Activated CD4-positive, CD25-positive, alpha-beta regulatory T cell treated with anti-CD3 and anti-CD28 coated beads, Interleukin-2, amount 50 U/mL, for 72 hours (primary cell): ENCODE measurements at regions not wholly inside any gene's neighbourhood (a gene's known extent, or its start where the extent isn't known, plus 50 kb on each side); places are given as distances from the start of the nearest gene placed in this dataset.

Source experiments
- DNase-seq: peaks from one replicate; pipeline ENCODE4 v3.0.0; 2021

DNA sequence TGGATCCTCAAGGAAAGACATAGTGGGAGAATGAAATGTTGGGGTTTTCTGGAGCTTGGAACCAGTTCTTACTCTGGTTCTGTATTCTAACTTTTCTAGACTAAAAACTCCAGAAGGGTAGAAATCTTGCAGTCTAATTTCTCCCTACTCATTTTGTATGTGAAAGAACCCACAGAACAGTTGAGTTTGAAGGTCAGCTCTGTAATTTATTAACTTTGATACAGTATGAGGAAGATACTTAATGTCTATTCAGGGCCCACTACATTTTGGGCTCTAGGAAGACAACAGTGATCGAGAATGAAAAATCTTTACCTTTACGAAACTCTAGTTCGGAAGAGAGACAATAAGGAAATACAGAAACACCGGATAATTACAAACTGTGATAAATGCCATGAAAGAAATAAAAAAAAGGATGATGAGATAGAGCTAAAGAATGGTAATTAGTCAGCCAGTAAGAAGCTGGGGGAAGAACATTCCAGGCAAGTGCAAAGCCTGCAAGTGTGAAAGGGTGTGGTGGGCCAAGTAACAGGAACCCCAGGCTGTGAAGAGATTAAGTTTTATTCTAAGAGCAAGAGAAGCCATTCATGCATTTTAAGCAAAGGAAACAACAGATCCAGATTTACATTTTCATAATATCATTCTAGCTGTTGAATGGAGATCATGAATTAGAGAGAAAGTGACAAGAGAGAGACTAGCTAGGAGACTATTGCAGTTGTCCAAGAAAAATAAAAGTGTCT, 159.9 kb upstream of the HMCN1 start:
- no peak for DNase-seq

GRCh38 chr1:185573677-185574076, 160.5 kb upstream of the HMCN1 start:
- DNase-seq: no peak

- DNase-seq: no peak
Observed at GRCh38 chr1:185573162-185573561, 161.0 kb upstream of the HMCN1 start.

DNA sequence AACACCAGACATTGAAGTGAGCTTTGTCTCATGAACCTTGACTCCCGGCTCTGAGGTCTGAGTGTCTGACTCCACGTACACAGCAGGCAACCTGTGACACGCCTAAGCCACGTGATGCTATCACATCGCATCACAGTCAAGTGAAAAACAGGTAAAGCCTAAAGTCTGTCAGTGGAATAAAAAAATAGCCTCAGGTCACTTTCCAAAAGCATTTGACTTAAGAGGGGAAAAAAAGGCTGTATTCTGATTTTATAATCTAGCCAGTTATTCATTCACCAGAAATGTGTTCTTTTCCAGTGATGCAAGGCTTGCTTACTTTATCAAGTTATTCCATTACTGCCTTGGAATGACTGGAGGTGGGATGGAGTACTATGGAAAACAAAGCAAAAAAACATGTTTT, 163.2 kb upstream of the HMCN1 start:
- DNase-seq: no peak

DNA sequence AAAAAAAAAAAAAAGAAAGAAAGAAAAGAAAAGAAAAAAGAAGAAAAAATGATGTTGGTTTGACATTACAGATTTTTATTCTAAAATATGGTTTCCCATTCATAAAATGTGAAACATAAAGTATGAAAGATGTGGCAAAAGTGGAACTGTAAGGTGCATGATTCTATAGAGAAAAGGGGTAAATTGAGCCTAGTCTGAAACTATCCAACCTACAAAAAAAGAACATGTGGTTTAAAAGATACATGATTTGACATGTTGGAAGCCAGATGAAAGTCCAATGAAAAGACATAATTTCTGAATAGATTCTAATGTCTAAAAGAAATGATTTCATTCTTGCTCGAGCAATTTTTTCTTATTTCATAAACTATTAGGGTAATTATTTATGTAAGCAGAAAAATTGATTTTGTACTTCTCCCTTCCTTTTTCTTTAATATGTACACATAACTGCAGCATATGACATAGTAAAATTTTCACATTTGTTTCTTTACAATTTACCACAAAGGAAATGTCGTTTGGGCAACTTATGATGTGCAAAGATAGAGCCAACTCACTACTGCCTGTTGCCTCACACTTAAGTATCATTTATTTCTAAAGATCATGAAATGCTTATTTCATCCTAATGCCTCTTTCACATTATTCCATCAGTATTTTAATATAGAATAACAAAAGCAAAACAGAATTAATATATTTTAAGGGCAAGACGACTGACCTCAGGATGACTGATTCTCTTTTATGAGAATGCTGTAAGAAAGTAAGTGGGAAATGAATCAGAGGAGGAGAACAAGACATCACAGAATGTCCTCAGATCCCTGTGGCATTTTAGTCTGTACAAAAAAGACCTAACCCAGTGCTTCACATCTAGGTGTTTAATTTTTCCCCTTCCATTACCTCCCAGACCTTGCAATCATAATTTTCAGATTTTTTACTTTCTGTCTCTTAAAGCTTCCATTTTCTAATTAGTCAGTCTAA, 165.8 kb upstream of the HMCN1 start:
- no peak for DNase-seq

- no peak for DNase-seq
Observed at GRCh38 chr1:185567440-185567839, 166.8 kb upstream of the HMCN1 start.

- DNase-seq: no peak
Observed at GRCh38 chr1:185566995-185567394, 167.2 kb upstream of the HMCN1 start.

GRCh38 chr1:185565302-185565701, 168.9 kb upstream of the HMCN1 start:
- DNase-seq: no peak

- no peak for DNase-seq
Observed at GRCh38 chr1:185564816-185565215, 169.4 kb upstream of the HMCN1 start.

GRCh38 chr1:185562461-185563359, 171.5 kb upstream of the HMCN1 start:
- DNase-seq: no peak

GRCh38 chr1:185561629-185562028, 172.6 kb upstream of the HMCN1 start:
- no peak for DNase-seq

GRCh38 chr1:185560760-185561159, 173.4 kb upstream of the HMCN1 start:
- no peak for DNase-seq

DNA sequence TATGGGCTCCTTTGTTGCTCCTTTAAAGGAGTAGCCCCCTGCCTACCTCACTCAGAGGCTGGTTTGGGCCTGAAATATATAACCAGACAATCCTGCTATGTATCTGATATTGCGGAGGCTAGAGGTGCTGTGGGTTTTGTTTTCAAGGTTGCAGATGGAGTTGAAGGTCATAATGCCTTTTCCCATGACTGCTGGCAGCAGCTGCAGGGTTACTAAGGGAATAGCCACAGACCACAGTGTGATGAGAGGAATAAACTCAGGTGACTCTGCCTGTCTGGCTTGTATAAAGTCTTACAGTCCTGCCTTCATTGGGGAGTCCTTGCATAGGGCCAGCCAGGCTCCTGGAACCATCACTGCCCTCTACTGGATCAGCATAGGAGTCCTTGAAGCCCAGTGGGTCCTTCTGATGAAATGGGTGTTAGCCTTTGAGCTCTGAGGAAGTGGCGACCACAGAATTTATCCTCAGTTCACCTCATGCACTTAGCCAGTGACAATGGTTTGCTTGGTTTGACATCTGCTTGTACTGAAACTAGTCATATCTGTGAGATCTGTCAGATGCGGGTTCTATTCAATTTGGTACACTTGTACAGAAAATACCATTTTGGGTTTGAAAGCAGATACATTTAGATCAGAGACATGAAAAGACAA, 174.4 kb upstream of the HMCN1 start:
- peak; percentile 38 for DNase-seq

- no peak for DNase-seq
Observed at GRCh38 chr1:185559151-185559550, 175.0 kb upstream of the HMCN1 start.

DNA sequence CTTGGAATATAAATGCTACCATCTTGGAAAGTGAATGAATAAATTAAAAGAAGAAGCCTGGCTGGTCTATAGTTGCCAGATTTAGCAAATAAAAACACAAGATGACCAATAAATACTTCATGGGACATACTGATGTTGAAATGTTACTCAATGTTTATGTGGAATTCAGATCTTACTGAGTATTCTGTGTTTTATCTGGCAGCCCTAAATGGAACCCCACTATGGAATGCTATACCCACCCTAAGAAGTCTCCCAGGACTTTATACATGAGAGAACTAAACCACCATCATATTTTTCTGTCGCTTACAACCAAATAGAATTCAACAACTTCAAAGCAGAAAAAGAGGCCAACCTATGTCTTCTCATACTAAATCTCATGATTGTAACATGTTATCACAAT, 177.6 kb upstream of the HMCN1 start:
- no peak for DNase-seq

DNA sequence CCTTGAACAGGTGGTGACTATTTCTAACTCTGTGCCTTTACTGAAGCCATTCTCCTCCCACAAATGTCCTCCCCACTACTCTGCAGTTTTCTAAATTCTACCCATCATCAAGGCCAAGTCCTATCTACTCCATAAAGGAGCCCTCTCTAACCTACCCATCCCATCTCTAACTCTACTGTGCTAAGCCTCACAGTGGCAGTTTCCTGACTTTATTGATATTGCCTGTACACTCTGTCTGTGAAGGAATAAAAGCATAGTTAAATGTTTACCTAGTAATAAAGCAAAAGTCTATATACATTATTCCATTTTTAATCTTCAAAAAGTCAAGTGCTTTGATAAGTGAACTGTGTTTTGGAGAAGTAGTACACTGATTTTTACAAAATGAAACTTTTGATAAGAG, 178.4 kb upstream of the HMCN1 start:
- no peak for DNase-seq

DNA sequence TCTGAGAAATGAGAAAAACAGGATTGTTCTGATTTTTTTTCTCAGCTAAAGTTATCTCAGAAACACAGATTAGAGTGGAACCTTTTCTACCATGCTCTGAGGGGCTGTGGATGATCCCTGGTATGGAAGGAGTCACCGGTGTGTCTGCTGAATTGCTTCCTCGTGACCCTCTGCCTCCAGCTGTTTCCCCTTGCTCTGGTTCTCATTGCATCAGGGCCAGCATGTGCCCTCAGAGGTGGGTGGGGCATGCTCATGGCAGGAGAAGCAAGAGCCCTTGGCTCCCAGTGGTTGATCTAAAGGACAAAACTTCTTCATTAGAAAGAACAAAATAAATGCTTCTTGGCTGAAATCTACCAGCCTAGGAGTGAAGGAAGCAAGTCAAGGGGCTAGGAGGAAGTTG, 183.2 kb upstream of the HMCN1 start:
- DNase-seq: no peak

DNA sequence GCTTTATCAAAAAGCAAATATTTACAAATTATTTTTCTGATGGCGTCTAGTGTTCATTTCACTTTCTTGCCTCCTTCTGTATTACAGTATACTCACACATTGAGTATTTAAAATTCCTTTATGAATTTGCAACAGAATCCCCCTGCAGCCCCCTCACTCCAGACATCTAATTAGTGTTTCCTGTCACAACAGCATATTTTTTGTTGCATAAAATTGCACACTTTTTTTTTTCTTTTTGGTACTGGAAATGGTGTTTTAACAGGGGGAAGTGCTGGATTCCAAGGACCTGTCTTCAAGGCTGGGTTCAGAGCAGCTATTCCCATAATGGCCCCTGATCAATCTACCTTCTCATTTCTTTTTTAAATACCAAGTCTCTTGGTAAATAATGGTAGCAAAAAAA, 184.3 kb upstream of the HMCN1 start:
- no peak for DNase-seq

- DNase-seq: no peak
Observed at GRCh38 chr1:185546029-185546428, 188.2 kb upstream of the HMCN1 start.

DNA sequence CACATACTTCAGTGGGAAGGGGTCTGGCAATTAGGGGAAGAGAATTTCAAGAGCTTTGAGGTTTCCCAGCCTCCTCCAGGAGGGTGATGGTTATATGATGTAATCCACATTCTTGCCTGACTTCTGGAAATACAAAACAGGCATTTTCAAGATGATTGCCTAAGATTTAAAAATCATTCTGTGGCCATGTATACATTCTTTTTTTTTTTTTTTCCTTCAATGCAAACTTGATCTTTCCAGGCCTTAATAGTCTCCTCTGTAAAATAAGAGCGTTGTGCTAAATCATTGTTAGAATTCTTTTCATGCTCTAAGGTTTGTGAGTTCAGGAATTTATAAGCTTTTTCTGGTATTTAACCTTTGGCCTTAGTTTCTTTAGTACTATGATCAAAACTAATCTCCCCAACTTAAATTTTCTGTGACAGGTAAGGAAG, 192.3 kb upstream of the HMCN1 start:
- no peak for DNase-seq

DNA sequence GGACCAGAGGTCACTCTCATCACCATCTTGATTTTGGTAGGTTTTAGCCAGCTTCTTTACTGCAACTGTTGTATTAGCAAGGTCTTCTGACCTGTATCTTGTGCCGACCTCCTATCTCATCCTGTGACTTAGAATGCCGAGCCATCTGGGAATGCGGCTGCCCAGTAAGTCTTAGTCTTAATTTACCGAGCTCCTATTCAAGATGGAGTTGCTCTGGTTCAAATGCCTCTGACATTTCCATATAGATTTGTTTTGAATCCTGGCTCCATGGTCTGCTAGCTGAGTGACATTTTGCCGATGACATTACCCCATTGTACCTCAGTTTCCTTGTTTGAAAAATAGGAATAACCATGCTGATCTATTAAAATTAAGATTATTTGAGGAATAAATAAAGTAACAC, 193.9 kb upstream of the HMCN1 start:
- no peak for DNase-seq

DNA sequence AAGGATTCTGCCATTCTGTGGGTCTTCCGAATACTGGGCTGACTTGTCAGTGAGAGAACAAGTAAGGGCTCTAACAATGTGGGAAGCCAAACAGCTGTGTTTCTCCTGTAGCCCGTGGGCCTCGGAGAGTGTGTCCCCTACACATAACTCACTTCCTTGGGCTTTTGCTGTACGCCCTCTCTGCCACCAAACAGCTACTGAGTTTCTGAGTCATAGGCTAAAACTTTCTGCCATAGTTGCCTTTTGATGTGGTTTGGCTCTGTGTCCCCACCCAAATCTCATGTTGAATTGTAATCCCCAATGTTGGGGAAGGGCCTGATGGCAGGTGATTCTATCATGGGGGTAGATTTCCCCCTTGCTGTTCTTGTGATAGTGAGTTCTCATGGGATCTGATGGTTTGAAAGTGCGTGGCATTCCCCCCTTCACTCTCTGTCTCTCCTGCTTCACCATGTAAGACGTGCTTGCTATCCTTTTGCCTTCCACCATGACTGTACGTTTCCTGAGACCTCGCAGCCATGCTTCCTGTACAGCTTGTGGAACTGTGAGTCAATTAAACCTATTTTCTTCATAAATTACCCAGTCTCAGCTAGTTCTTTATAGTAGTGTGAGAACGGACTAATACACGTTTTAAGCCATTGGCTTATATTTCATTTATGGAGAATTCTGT, 194.8 kb upstream of the HMCN1 start:
- DNase-seq: no peak
